Lower leg skin (tissue), 3 donors: ENCODE measurements at regions not wholly inside any gene's neighbourhood (a gene's known extent, or its start where the extent isn't known, plus 50 kb on each side); places are given as distances from the start of the nearest gene placed in this dataset.

Source experiments
- CTCF ChIP-seq, 3 donors: fragments of 450-650 bp; IDR thresholded peaks; one replicate each; pipeline ENCODE4 v1.5.1; 2016; ENCODE audit warnings: antibody characterized with exemption in 3 of 3, mild to moderate bottlenecking in 3 of 3, moderate library complexity in 2 of 3
- POLR2A ChIP-seq, 2 donors: fragments of 450-650 bp; IDR thresholded peaks; one replicate each; pipeline ENCODE4 v1.6.1; 2016 to 2017; ENCODE audit warnings: antibody characterized with exemption in 2 of 2, mild to moderate bottlenecking in 1 of 2, moderate library complexity in 1 of 2

- no peak for TF ChIP-seq POLR2A (IDR thresholded peaks at IDR 0.05)
- TF ChIP-seq CTCF (IDR thresholded peaks at IDR 0.05): no peak
These were observed 267.8 kb upstream of the FMN2 start for GRCh38 chr1:239823852-239824251.
